Liver (tissue), 8 donors: ENCODE measurements at regions not wholly inside any gene's neighbourhood (a gene's known extent, or its start where the extent isn't known, plus 50 kb on each side); places are given as distances from the start of the nearest gene placed in this dataset.

Experiments used
- DNase-seq: peaks from one replicate; pipeline ENCODE4 v3.0.0-alpha.2; 2017; ENCODE audit warnings: low spot score
- H3K27ac ChIP-seq, 2 donors: one replicate each; pipeline ENCODE4 v1.7.0; 2013; ENCODE audit warnings: inconsistent platforms in 2 of 2, low read length in 2 of 2, control low read depth in 1 of 2, low read depth in 1 of 2, mild to moderate bottlenecking in 1 of 2
- H3K27me3 ChIP-seq, 4 donors: one replicate each; pipeline versions ENCODE4 v1.6.1 to v1.7.0; 2013; ENCODE audit warnings: low read length in 3 of 4, inconsistent platforms in 1 of 4, mild to moderate bottlenecking in 1 of 4, moderate library complexity in 1 of 4; ENCODE audit not compliant: control insufficient read depth in 4 of 4, insufficient read depth in 4 of 4
- H3K36me3 ChIP-seq, 4 donors: one replicate each; pipeline versions ENCODE4 v1.6.1 to v1.7.0; 2013; ENCODE audit warnings: low read length in 3 of 4, mild to moderate bottlenecking in 3 of 4, low read depth in 1 of 4, moderate library complexity in 1 of 4; ENCODE audit not compliant: control insufficient read depth in 4 of 4, insufficient read depth in 3 of 4
- H3K4me1 ChIP-seq, 4 donors: one replicate each; pipeline versions ENCODE4 v1.6.1 to v1.7.0; 2013; ENCODE audit warnings: low read length in 3 of 4, mild to moderate bottlenecking in 3 of 4, moderate library complexity in 1 of 4; ENCODE audit not compliant: control insufficient read depth in 4 of 4, insufficient read depth in 4 of 4
- H3K4me3 ChIP-seq, 3 donors: one replicate each; pipeline versions ENCODE4 v1.6.1 to v1.7.0; 2013; ENCODE audit warnings: low read length in 3 of 3, control low read depth in 1 of 3, low read depth in 1 of 3, mild to moderate bottlenecking in 1 of 3
- H3K9ac ChIP-seq, 2 donors: one replicate each; pipeline ENCODE4 v1.7.0; 2013; ENCODE audit warnings: low read length in 2 of 2, mild to moderate bottlenecking in 2 of 2, moderate library complexity in 2 of 2, control low read depth in 1 of 2, low read depth in 1 of 2
- H3K9me3 ChIP-seq, 4 donors: one replicate each; pipeline versions ENCODE4 v1.6.1 to v1.7.0; 2013; ENCODE audit warnings: low read length in 3 of 4; ENCODE audit not compliant: control insufficient read depth in 4 of 4
- EGR1 ChIP-seq, 2 donors: IDR thresholded peaks; 2 replicates each; pipeline ENCODE4 v1.6.1; 2016 to 2018; ENCODE audit warnings: antibody characterized with exemption in 2 of 2, low read depth in 2 of 2
- FOXA1 ChIP-seq: IDR thresholded peaks from 2 replicates; pipeline ENCODE4 v1.6.1; 2016; ENCODE audit warnings: antibody characterized with exemption
- FOXA2 ChIP-seq: IDR thresholded peaks from 2 replicates; pipeline ENCODE4 v1.6.1; 2016; ENCODE audit warnings: antibody characterized with exemption
- GABPA ChIP-seq, 2 donors: IDR thresholded peaks in 1 of 2; conservative IDR thresholded peaks in 1 of 2; 2 replicates each; pipeline ENCODE4 v1.6.1; 2016; ENCODE audit warnings: antibody characterized with exemption in 2 of 2, mild to moderate bottlenecking in 1 of 2, moderate library complexity in 1 of 2
- HNF4A ChIP-seq, 2 donors: conservative IDR thresholded peaks; 2 replicates each; pipeline ENCODE4 v1.6.1; 2016; ENCODE audit warnings: antibody characterized with exemption in 2 of 2, mild to moderate bottlenecking in 2 of 2
- HNF4G ChIP-seq: IDR thresholded peaks from 2 replicates; pipeline ENCODE4 v1.6.1; 2016; ENCODE audit warnings: antibody characterized with exemption
- JUND ChIP-seq, 2 donors: IDR thresholded peaks; 2 replicates each; pipeline ENCODE4 v1.6.1; 2016; ENCODE audit warnings: antibody characterized with exemption in 2 of 2
- NR2F2 ChIP-seq: IDR thresholded peaks from 2 replicates; pipeline ENCODE4 v1.6.1; 2016; ENCODE audit warnings: antibody characterized with exemption
- RAD21 ChIP-seq, 2 donors: IDR thresholded peaks; 2 replicates each; pipeline ENCODE4 v1.6.1; 2016; ENCODE audit warnings: antibody characterized with exemption in 2 of 2, mild to moderate bottlenecking in 2 of 2
- RXRA ChIP-seq, 2 donors: IDR thresholded peaks; 2 replicates each; pipeline ENCODE4 v1.6.1; 2017 to 2018; ENCODE audit warnings: antibody characterized with exemption in 2 of 2, mild to moderate bottlenecking in 1 of 2
- SP1 ChIP-seq: IDR thresholded peaks from 2 replicates; pipeline ENCODE4 v1.6.1; 2018; ENCODE audit warnings: antibody characterized with exemption, mild to moderate bottlenecking
- TAF1 ChIP-seq: conservative IDR thresholded peaks from 2 replicates; pipeline ENCODE4 v1.6.1; 2016; ENCODE audit warnings: antibody characterized with exemption, mild to moderate bottlenecking
- YY1 ChIP-seq: IDR thresholded peaks from 2 replicates; pipeline ENCODE4 v1.6.1; 2016; ENCODE audit warnings: antibody characterized with exemption, mild to moderate bottlenecking
- WGBS: extraction: QIAGEN DNeasy Blood & Tissue Kit; methylation state at CpG from one replicate; pipeline ENCODE4 v1.1.7; 2013; 5-methylcytosine and 5-hydroxymethylcytosine counted together
- TF ChIP-seq, protein P1 (sequence below): IDR thresholded peaks from 2 replicates; pipeline ENCODE4 v1.6.1; 2016; ENCODE audit warnings: antibody characterized with exemption
- TF ChIP-seq, protein P2 (sequence below): IDR thresholded peaks from 2 replicates; pipeline ENCODE4 v1.6.1; 2016; ENCODE audit warnings: antibody characterized with exemption
- TF ChIP-seq, protein P3 (sequence below): fragments of 150-350 bp; IDR thresholded peaks from 2 replicates; pipeline ENCODE4 v1.5.1; 2017; ENCODE audit warnings: improper control_type of control experiment, low read depth, low read length; ENCODE audit not compliant: missing input control
- donor health status: healthy.
- donor health status: healthy.
- donor health status: healthy.
- donor health status: healthy.
- donor health status: healthy.

DNA sequence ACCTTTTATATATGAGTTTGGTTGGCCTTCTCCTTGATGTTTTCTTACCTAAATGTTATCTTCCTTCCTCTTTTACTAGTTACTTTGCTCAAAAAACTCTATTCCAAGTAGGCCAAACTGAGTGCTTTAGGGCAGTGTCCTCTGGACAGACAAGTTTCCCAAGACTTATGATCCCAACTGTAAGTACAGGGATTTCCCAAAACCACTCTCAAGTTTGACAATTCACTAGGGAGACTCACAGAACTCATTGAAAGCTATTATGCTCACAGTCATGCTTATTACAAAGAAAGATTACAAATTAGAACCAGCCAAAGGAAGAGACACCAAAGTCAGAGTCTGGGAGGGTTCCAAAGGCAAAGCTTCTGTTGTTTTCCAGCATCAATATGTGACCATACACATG, 534.2 kb upstream of the ALCAM start:
- no peaks in the 10 kb centered on the region for H3K4me1 ChIP-seq
- no peaks in the 10 kb centered on the region for H3K36me3 ChIP-seq
- no peak overlapping the region for H3K27ac ChIP-seq
- DNase-seq, result no peak
- TF ChIP-seq, protein P1, sequence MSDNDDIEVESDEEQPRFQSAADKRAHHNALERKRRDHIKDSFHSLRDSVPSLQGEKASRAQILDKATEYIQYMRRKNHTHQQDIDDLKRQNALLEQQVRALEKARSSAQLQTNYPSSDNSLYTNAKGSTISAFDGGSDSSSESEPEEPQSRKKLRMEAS, result no peak
- TF ChIP-seq RAD21 (IDR thresholded peaks at IDR 0.05) (no peak), NR2F2 (no peak), SP1 (no peak), FOXA1 (no peak)
- TF ChIP-seq, protein P2, sequence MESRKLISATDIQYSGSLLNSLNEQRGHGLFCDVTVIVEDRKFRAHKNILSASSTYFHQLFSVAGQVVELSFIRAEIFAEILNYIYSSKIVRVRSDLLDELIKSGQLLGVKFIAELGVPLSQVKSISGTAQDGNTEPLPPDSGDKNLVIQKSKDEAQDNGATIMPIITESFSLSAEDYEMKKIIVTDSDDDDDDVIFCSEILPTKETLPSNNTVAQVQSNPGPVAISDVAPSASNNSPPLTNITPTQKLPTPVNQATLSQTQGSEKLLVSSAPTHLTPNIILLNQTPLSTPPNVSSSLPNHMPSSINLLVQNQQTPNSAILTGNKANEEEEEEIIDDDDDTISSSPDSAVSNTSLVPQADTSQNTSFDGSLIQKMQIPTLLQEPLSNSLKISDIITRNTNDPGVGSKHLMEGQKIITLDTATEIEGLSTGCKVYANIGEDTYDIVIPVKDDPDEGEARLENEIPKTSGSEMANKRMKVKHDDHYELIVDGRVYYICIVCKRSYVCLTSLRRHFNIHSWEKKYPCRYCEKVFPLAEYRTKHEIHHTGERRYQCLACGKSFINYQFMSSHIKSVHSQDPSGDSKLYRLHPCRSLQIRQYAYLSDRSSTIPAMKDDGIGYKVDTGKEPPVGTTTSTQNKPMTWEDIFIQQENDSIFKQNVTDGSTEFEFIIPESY, result no peak
- H3K27me3 ChIP-seq, result no peaks in the 10 kb centered on the region
- no peak overlapping the region for H3K9ac ChIP-seq
- H3K4me3 ChIP-seq, result no peak overlapping the region
- H3K9me3 ChIP-seq, result no peaks in the 10 kb centered on the region

DNA sequence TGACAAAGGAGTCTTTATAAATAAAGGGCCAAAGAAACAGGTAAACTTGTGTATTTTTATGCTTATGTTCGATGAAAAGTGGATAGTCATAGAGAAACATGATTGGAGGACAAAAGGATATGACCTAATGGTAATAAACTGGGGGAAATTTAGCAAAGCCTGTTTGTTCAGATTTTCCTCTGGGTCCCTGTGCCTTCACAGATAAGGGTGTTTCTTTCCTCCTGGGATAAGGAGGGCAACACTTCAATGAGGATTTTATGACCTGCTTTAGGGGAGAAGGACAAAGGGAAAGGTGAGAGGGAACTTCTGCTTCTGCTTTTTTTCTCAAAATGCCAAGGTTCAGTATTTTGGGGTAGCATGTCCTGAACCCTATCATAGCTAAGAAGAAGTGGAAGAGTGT, 531.3 kb upstream of the ALCAM start:
- TF ChIP-seq, protein P2, result no peak
- no peak for TF ChIP-seq NR2F2
- Histone ChIP-seq H3K9me3 (no peaks in the 10 kb centered on the region), H3K27me3 (no peaks in the 10 kb centered on the region), H3K9ac (no peak overlapping the region), H3K4me3 (no peak overlapping the region), H3K36me3 (no peaks in the 10 kb centered on the region), H3K27ac (no peak overlapping the region), H3K4me1 (no peaks in the 10 kb centered on the region)
- WGBS, result 68% methylated on average over 1 of the region's 1 CpG
- DNase-seq, result no peak

DNA sequence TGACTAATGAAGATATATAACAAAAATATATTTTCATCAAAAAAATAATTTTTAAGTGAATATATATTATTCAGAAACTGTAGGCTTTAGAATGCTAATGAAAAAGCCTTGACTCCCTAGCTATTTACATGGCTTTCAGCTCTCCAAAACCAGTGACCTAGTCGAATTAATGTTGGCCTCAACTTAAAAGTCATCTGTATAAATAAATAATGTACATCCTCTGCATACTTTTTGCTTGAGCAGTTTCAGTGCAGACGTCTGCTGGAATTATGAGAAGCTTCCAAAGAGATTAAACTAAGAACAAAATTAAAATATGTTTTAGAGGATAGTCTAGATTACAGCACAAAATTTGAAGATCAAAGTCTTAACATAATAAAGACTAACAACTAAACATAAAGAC, 520.4 kb upstream of the ALCAM start:
- Histone ChIP-seq H3K27me3 (no peaks in the 10 kb centered on the region), H3K36me3 (no peaks in the 10 kb centered on the region), H3K27ac (no peak overlapping the region), H3K9me3 (peaks cover 0 to 4% (median 2%) of the 10 kb centered on the region in 4 donors), H3K4me1 (no peaks in the 10 kb centered on the region), H3K9ac (no peak overlapping the region), H3K4me3 (no peak overlapping the region)
- 29% methylated on average over 2 of the region's 2 CpGs for WGBS
- TF ChIP-seq FOXA2 (no peak), FOXA1 (no peak)
- DNase-seq, result no peak

DNA sequence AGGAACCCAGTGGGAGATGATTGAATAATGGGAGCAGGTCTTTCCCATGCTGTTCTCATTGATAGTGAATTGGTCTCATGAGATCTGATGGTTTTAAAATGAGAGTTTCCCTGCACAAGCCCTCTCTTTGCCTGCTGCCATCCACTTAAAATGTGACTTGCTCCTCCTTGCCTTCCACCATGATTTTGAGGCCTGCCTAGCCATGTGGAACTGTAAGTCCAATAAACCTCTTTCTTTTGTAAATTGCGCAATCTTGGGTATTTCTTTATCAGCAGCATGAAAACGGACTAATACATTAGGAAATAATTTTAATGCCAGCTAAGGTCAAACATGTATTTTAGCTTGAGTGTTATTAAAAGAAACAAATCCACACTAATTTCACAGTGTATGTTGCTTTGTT, 517.6 kb upstream of the ALCAM start:
- Histone ChIP-seq H3K27ac (no peak overlapping the region), H3K9me3 (peaks cover 0 to 4% (median 2%) of the 10 kb centered on the region in 4 donors), H3K4me3 (no peak overlapping the region), H3K27me3 (no peaks in the 10 kb centered on the region), H3K9ac (no peak overlapping the region), H3K4me1 (no peaks in the 10 kb centered on the region), H3K36me3 (no peaks in the 10 kb centered on the region)
- WGBS, result 66% methylated on average over 2 of the region's 2 CpGs
- no peak for DNase-seq
- no peak for TF ChIP-seq HNF4G
- TF ChIP-seq TAF1, result no peak
- TF ChIP-seq, protein P2, result no peak
- no peak for TF ChIP-seq HNF4A (conservative IDR thresholded peaks at IDR 0.05)
- no peak for TF ChIP-seq RXRA (IDR thresholded peaks at IDR 0.05)
- TF ChIP-seq RAD21 (IDR thresholded peaks at IDR 0.05), result no peak
- TF ChIP-seq FOXA1, result no peak
- no peak for TF ChIP-seq GABPA (IDR thresholded peaks at IDR 0.05 in 1 of 2, conservative IDR thresholded peaks at IDR 0.05 in 1 of 2)
- TF ChIP-seq, protein P1, result no peak
- TF ChIP-seq, protein P3, sequence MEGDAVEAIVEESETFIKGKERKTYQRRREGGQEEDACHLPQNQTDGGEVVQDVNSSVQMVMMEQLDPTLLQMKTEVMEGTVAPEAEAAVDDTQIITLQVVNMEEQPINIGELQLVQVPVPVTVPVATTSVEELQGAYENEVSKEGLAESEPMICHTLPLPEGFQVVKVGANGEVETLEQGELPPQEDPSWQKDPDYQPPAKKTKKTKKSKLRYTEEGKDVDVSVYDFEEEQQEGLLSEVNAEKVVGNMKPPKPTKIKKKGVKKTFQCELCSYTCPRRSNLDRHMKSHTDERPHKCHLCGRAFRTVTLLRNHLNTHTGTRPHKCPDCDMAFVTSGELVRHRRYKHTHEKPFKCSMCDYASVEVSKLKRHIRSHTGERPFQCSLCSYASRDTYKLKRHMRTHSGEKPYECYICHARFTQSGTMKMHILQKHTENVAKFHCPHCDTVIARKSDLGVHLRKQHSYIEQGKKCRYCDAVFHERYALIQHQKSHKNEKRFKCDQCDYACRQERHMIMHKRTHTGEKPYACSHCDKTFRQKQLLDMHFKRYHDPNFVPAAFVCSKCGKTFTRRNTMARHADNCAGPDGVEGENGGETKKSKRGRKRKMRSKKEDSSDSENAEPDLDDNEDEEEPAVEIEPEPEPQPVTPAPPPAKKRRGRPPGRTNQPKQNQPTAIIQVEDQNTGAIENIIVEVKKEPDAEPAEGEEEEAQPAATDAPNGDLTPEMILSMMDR, result no peak
- TF ChIP-seq YY1, result no peak
- no peak for TF ChIP-seq NR2F2
- TF ChIP-seq FOXA2, result no peak
- no peak for TF ChIP-seq JUND (IDR thresholded peaks at IDR 0.05)
- no peak for TF ChIP-seq EGR1 (IDR thresholded peaks at IDR 0.05; ENCODE audit: low read depth in 2 of 2)
